ENCODE measurements at regions not wholly inside any gene's neighbourhood (a gene's known extent, or its start where the extent isn't known, plus 50 kb on each side); places are given as distances from the start of the nearest gene placed in this dataset.

DNA sequence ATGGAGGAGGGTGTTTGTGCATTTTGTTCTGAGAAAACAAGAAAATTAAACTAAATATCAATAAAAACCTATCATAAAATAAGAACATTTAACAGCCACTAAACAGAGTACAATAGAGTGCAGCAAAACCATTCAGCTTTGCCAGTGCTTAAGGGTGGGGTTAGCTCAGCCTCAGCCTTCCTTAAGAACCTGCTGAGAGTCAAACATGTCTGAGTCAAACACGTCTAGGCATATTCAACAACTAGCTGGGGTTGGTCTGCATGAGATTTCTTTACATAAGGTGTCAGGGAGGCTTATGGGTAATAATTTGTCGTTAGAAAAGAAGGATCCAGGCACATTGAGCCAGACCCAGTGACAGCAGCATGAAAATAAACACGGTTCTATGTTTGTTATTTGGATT is 298.2 kb downstream of the SP3 start:
- no peak for TF ChIP-seq CTCF (IDR thresholded peaks at IDR 0.05)
- no peak for TF ChIP-seq POLR2A (IDR thresholded peaks at IDR 0.05)
- no peak for TF ChIP-seq POLR2AphosphoS5 (IDR thresholded peaks at IDR 0.05)
